GM18520 (cell line): ENCODE measurements at regions not wholly inside any gene's neighbourhood (a gene's known extent, or its start where the extent isn't known, plus 50 kb on each side); places are given as distances from the start of the nearest gene placed in this dataset.
"Not testable (repeated sequence)": the region's sequence is repeated elsewhere in the genome, so short reads cannot be mapped to it uniquely, and the experiment has no call there.

Experiments
- ATAC-seq: cut with Tn5 transposase; IDR thresholded peaks from one replicate; pipeline ENCODE4 v1.9.1; 2021; ENCODE audit not compliant: unreplicated experiment

- ATAC-seq: no peak
These were observed 317.4 kb downstream of the KIF20B start for GRCh38 chr10:90018819-90019218.

DNA sequence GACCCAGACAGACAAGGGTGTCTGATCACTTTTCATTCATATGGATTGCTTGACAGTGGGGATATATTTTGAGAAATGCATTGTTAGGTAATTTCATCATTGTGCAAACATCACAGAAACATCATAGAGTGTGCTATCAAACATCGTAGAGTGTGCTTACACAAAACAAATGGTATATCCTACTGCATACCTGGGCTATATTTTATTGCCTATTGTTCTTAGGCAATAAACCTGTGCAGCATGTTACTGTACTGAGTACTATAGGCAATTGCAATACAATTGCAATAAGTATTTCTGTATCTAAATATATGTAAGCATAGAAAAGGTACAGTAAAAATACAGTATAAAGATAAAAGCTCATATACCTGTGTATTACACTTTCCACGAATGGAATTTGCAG lies 319.1 kb downstream of the KIF20B start:
- no peak for ATAC-seq

- no peak for ATAC-seq
These were observed 322.6 kb downstream of the KIF20B start for GRCh38 chr10:90023950-90024349.

DNA sequence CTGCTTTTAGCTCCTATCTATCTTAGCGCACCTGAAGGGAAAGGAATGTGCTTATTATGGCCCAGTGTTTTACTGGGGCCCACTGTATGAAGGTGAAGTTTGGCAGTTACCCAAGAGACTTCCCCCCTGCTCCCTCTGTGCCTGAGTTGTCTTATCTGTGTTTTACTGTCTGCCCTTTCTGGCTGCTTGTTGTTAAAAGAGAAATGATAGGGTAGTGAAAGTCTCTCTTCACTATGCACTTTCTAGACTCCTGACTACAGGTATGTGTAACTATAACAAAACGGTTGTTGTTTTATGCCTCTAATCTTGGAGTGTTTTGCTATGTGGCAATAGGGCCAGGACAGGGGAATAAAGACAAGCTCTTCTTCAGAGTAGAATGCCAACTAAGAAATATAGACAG lies 326.9 kb downstream of the KIF20B start:
- no peak for ATAC-seq

DNA sequence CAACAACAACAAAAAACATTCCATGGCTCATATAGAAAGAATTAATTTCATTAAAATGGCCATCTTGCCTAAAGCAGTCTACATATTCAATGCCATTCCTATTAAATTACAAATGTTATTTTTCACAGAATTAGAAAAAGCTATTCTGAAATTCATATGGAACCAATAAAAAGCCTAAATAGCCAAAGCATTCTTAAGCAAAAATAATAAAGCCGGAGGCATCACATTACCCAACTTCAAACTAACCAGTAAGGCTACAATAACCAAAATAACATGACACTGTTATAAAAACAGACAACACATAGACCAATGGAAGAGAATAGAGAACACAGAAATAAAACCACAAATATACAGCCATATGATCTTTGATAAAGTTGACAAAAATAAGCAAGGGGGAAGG lies 330.4 kb downstream of the KIF20B start:
- no peak for ATAC-seq

- no peak for ATAC-seq
These were observed 331.1 kb downstream of the KIF20B start for GRCh38 chr10:90032519-90032918.

GRCh38 chr10:90034862-90035261 lies 333.5 kb downstream of the KIF20B start:
- not testable (repeated sequence) for ATAC-seq

DNA sequence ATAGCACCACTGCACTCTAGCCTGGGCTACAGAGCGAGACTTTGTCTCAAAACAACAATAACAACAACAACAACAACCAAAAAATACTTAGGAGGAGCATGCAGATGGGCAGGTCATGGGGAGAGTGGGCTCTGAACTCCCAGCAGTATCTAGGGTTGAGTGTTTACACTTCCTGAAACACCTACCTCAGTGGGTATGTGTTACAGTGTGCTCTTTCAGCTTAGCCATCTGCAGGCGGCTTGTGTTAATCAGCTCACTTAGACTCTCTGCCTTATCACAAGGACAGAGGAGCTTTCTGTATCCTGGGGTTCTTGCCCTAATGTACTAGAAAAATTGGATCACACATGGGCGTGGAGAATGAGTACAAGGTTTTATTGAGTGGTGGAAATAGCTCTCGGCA lies 340.2 kb downstream of the KIF20B start:
- ATAC-seq: no peak

DNA sequence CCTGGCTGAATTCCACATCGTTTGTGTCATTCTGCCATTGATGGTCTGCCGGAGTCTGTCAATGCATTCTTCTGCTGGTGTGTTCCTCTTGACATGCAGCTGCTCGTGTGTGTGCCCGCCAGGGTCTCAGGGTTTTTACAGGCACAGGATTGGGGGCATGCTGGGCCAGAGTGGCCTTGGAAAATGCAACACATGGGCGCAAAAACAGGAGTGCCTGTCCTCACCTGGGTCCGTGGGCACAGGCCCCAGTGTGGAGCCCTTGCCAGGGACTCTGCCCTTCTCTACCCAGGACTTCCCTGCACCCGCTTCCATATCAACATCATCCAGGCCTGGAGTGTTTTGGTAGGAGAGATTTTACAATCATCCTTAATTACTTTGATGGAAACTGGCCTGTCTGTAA lies 340.7 kb downstream of the KIF20B start:
- no peak for ATAC-seq

- peak; percentile 74 for ATAC-seq
These were observed 345.9 kb downstream of the KIF20B start for GRCh38 chr10:90047243-90047729.

GRCh38 chr10:90051053-90051452 lies 349.7 kb downstream of the KIF20B start:
- ATAC-seq: no peak

- ATAC-seq: no peak
These were observed 350.1 kb downstream of the KIF20B start for GRCh38 chr10:90051474-90051873.

DNA sequence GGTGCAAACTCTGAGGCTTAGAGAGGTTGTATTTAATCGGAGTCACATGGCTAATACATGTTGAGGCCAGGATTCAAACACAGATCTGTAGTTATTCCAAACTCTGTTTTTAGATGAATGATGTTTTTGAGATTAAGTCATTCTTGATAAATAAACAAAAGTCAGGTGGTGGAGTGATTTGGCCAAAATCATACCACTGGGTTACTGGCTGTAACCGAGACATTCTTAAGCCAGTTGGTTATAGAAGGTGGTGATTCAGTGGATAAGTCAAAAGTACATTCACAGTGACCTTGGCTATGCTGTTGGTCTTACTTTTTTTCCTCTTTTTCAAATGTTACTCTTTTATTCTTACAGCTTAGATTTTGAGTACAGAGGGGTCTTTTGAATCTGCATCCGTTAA lies 361.4 kb downstream of the KIF20B start:
- ATAC-seq: no peak

DNA sequence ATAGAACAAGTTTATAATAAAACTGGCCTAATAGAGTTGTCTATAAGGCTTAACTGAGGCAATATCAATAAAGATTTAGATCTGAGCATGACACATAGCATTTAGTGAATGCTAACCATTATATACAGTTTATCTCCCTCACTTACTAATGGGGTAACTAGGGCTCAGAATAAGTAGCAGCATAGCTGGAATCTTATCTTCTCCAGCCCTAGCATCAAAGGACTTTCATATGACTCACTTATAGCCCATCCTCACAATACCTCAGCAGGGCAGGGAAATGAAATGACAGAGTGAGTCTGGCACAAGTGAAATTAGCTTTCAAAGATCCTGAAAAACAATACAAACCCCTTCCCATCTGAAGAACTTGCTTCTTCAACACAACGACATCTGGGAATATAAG lies 362.9 kb downstream of the KIF20B start:
- no peak for ATAC-seq

- ATAC-seq: no peak
These were observed 365.0 kb downstream of the KIF20B start for GRCh38 chr10:90066435-90066834.

GRCh38 chr10:90075995-90076394 lies 374.6 kb downstream of the KIF20B start:
- ATAC-seq: no peak

GRCh38 chr10:90079819-90080218 lies 378.4 kb downstream of the KIF20B start:
- no peak for ATAC-seq

DNA sequence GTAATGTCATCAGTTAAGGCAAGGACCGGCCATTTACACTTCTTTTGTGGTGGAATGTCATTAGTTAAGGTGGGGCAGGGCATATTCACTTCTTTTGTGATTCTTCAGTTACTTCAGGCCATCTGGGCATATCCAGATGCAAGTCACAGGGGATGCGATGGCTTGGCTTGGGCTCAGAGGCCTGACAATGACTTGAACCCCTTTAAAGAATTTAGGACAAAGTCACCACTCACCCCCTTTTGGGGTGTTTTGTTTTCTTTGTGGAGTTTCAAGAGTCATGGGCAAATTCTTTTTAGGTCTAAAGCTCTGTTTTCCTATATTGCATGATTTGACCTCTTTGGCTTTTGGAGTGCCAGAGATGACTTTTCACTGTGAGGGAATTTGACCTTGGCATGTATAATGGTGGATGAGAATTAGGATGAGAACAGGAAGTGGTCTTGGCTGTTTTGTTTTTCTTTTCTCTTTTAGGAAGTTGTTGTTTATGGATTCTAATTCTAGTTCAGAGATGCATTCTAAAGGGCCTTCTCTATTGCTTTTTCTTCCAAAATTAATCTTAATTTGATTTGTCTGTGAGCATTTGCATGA lies 385.3 kb downstream of the KIF20B start:
- not testable (repeated sequence) for ATAC-seq

DNA sequence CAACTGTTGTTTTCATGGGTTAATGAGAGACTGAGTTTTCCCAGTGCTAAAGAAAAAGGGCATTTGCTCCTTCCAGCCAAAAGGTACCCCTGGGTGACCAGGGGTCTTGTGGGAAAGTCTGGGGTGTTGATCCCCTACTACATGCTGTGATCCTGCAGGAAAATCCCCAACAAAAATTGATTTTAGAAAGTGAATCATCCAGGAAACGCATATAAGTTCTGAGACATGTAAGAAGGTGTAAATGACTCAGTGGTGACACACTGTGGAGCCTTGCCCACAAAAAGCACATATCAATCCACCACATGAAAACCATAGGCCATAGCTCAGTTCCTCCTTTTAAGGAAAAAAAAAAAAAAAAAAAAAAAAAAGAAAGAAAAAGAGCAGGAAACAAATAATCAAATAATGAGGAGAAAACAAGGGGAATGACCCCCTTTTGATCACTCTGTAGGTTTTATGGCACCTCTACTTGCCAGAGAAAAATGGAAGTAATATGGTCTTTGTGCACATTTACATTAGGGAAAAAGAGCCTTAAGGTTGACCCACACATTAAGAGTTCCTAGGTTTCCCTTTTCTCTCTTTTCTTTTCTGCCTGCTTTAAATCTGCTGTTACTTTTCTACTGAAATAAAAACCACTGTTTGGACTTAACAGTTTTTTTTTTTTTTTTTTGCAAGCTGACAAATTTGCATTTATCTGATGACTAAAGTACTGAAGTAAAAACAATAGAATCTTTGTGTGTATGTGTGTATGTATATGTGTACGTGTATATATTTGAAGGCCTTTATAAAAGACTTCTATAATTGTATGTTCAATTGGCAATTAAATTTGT lies 386.0 kb downstream of the KIF20B start:
- ATAC-seq: peak; percentile 99

GRCh38 chr10:90088024-90088317 lies 386.6 kb downstream of the KIF20B start:
- no peak for ATAC-seq

DNA sequence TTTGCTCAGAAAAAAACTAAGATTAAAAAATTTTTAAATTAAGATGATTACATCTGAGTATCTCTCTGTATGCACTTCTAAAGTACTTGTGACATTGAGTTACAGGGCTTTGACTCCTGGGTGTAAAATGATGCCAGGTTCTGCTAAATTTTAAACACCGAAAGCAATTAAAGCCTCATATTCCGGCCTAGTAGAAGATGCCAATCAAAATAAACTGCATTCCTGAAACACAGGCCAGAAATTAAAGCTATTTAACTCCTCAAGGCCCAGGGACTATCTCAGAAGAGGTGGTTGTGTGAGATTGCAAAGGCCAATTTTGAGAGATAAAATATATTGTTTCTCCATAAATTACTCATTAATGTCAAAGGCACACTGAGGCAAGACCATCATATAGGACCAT lies 388.3 kb downstream of the KIF20B start:
- no peak for ATAC-seq

GRCh38 chr10:90096196-90096595 lies 394.8 kb downstream of the KIF20B start:
- no peak for ATAC-seq

- ATAC-seq: not testable (repeated sequence)
These were observed 406.2 kb downstream of the KIF20B start for GRCh38 chr10:90107581-90107980.
